Omental fat pad (tissue), 3 donors: ENCODE measurements at regions not wholly inside any gene's neighbourhood (a gene's known extent, or its start where the extent isn't known, plus 50 kb on each side); places are given as distances from the start of the nearest gene placed in this dataset.

Experiments used
- ATAC-seq: fragments of 150-250 bp; one replicate; pipeline ENCODE4 v1.9.1; 2016; ENCODE audit warnings: mild to moderate bottlenecking, moderate library complexity; ENCODE audit not compliant: low FRiP score
- DNase-seq: peaks from one replicate; pipeline ENCODE4 v3.0.0-alpha.2; 2019; ENCODE audit warnings: low spot score
- CTCF ChIP-seq, 3 donors: fragments of 450-650 bp; IDR thresholded peaks; one replicate each; pipeline ENCODE4 v1.5.1; 2016 to 2017; ENCODE audit warnings: antibody characterized with exemption in 3 of 3, mild to moderate bottlenecking in 3 of 3, moderate library complexity in 2 of 3

GRCh38 chr5:13358342-13358741 is 586.1 kb downstream of the DNAH5 start:
- DNase-seq (no peak), ATAC-seq (no peak)
- TF ChIP-seq CTCF (IDR thresholded peaks at IDR 0.05): no peak

GRCh38 chr5:13357929-13358328 is 586.6 kb downstream of the DNAH5 start:
- no peak for DNase-seq
- no peak for ATAC-seq
- TF ChIP-seq CTCF (IDR thresholded peaks at IDR 0.05): no peak

GRCh38 chr5:13356226-13356625 is 588.3 kb downstream of the DNAH5 start:
- DNase-seq (no peak), ATAC-seq (no peak)
- no peak for TF ChIP-seq CTCF (IDR thresholded peaks at IDR 0.05)

- TF ChIP-seq CTCF (IDR thresholded peaks at IDR 0.05): no peak
- ATAC-seq (no peak), DNase-seq (no peak)
Measured at GRCh38 chr5:13354611-13355010, 589.9 kb downstream of the DNAH5 start.

GRCh38 chr5:13350767-13351166 is 593.7 kb downstream of the DNAH5 start:
- DNase-seq (no peak), ATAC-seq (no peak)
- no peak for TF ChIP-seq CTCF (IDR thresholded peaks at IDR 0.05)

- DNase-seq (no peak), ATAC-seq (no peak)
- TF ChIP-seq CTCF (IDR thresholded peaks at IDR 0.05): no peak
Measured at GRCh38 chr5:13348568-13348967, 595.9 kb downstream of the DNAH5 start.

- DNase-seq: no peak
- no peak for ATAC-seq
- TF ChIP-seq CTCF (IDR thresholded peaks at IDR 0.05): no peak
Measured at GRCh38 chr5:13346401-13346800, 598.1 kb downstream of the DNAH5 start.
